GM19099 (cell line): ENCODE measurements at regions not wholly inside any gene's neighbourhood (a gene's known extent, or its start where the extent isn't known, plus 50 kb on each side); places are given as distances from the start of the nearest gene placed in this dataset.

Source experiments
- POLR2A ChIP-seq: IDR thresholded peaks from 3 replicates; pipeline ENCODE4 v1.6.1; 2011; ENCODE audit warnings: low read depth; ENCODE audit not compliant: insufficient read length; ENCODE audit errors: extremely low read depth

- no peak for TF ChIP-seq POLR2A
Observed at GRCh38 chr16:87234601-87235000, 82.6 kb downstream of the C16orf95 start.

GRCh38 chr16:87235810-87236515 is 81.2 kb downstream of the C16orf95 start:
- no peak for TF ChIP-seq POLR2A

- TF ChIP-seq POLR2A, result no peak
Observed at GRCh38 chr16:87236516-87237115, 80.6 kb downstream of the C16orf95 start.

- TF ChIP-seq POLR2A, result no peak
Observed at GRCh38 chr16:87238361-87238715, 78.9 kb downstream of the C16orf95 start.

- no peak for TF ChIP-seq POLR2A
Observed at GRCh38 chr16:87239545-87239944, 77.6 kb downstream of the C16orf95 start.

GRCh38 chr16:87240211-87241136 is 76.7 kb downstream of the C16orf95 start:
- no peak for TF ChIP-seq POLR2A

GRCh38 chr16:87241137-87241771 is 75.9 kb downstream of the C16orf95 start:
- no peak for TF ChIP-seq POLR2A

- TF ChIP-seq POLR2A, result no peak
Observed at GRCh38 chr16:87243478-87243877, 73.7 kb downstream of the C16orf95 start.

GRCh38 chr16:87244636-87245197 is 72.5 kb downstream of the C16orf95 start:
- TF ChIP-seq POLR2A, result no peak

GRCh38 chr16:87245511-87245910 is 71.7 kb downstream of the C16orf95 start:
- TF ChIP-seq POLR2A, result no peak

- TF ChIP-seq POLR2A, result no peak
Observed at GRCh38 chr16:87246269-87247065, 70.7 kb downstream of the C16orf95 start.

GRCh38 chr16:87248714-87249113 is 68.5 kb downstream of the C16orf95 start:
- no peak for TF ChIP-seq POLR2A

- TF ChIP-seq POLR2A, result no peak
Observed at GRCh38 chr16:87249425-87249824, 67.8 kb downstream of the C16orf95 start.

GRCh38 chr16:87250431-87250960 is 66.7 kb downstream of the C16orf95 start:
- no peak for TF ChIP-seq POLR2A
